H1 (cell line): ENCODE measurements at regions not wholly inside any gene's neighbourhood (a gene's known extent, or its start where the extent isn't known, plus 50 kb on each side); places are given as distances from the start of the nearest gene placed in this dataset.

ENCODE experiments used
- BCL11A ChIP-seq, 2 experiments: IDR thresholded peaks; one replicate each; pipeline ENCODE4 v1.6.1; 2011; ENCODE audit warnings: low read depth in 2 of 2, low read length in 2 of 2, mild to moderate bottlenecking in 2 of 2
- KDM1A ChIP-seq: fragments of 200-600, 300-600 bp; sonication (generic); IDR thresholded peaks from 2 replicates; pipeline ENCODE4 v1.7.1; 2016; ENCODE audit warnings: mild to moderate bottlenecking, low read length, borderline replicate concordance
- RAD21 ChIP-seq, 2 experiments: IDR thresholded peaks in 1 of 2; conservative IDR thresholded peaks in 1 of 2; 2 replicates each; pipeline ENCODE4 v1.6.1; 2011; ENCODE audit warnings: low read depth in 2 of 2, low read length in 2 of 2, improper control_type of control experiment in 1 of 2, inconsistent platforms in 1 of 2, mild to moderate bottlenecking in 1 of 2, moderate library complexity in 1 of 2
- TF ChIP-seq, protein P1 (sequence below), 3 experiments: IDR thresholded peaks; 1 replicate in 2 of 3; 2 replicates in 1 of 3; pipeline versions ENCODE4 v1.5.1 to v1.6.1; 2011; ENCODE audit warnings: low read length in 3 of 3, mild to moderate bottlenecking in 3 of 3, inconsistent platforms in 2 of 3, low read depth in 1 of 3, moderate library complexity in 1 of 3; ENCODE audit not compliant: insufficient read depth in 1 of 3; ENCODE audit errors: control extremely low read depth in 1 of 3

DNA sequence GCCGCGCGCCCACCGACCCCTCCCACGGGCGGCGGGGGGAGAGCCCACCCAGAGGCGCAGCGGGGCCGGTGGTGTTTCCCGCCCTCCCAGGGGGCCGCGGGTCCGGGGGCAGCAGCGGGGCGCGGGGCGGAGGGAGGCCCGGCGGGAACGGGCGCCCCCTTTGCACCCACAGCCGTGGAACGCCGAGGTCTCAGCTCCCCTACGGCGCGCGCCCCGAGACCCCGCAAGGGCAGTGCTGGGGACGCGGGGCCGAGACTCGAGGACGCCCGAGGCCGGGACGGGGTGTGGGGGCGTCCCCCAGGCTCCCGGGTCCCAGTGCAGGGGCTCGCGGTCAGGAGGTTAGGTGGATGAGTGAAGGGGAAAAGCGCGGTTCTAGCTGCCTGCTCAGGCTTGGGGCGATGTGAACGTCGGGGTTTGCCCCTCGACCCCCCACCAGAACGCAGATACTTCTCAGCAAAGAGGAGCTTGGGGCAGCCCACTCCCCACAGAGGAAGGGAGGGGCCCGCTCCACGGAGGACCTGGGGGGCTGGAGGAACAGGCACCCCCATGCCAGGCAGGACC is 65.5 kb upstream of the BHLHE23 start:
- TF ChIP-seq BCL11A (IDR thresholded peaks at IDR 0.05; ENCODE audit: low read depth in 2 of 2, low read length in 2 of 2) (no peak), KDM1A (no peak), RAD21 (IDR thresholded peaks at IDR 0.05 in 1 of 2, conservative IDR thresholded peaks at IDR 0.05 in 1 of 2; ENCODE audit: low read depth in 2 of 2, low read length in 2 of 2) (no peak)
- TF ChIP-seq, protein P1, sequence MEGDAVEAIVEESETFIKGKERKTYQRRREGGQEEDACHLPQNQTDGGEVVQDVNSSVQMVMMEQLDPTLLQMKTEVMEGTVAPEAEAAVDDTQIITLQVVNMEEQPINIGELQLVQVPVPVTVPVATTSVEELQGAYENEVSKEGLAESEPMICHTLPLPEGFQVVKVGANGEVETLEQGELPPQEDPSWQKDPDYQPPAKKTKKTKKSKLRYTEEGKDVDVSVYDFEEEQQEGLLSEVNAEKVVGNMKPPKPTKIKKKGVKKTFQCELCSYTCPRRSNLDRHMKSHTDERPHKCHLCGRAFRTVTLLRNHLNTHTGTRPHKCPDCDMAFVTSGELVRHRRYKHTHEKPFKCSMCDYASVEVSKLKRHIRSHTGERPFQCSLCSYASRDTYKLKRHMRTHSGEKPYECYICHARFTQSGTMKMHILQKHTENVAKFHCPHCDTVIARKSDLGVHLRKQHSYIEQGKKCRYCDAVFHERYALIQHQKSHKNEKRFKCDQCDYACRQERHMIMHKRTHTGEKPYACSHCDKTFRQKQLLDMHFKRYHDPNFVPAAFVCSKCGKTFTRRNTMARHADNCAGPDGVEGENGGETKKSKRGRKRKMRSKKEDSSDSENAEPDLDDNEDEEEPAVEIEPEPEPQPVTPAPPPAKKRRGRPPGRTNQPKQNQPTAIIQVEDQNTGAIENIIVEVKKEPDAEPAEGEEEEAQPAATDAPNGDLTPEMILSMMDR (IDR thresholded peaks at IDR 0.05; ENCODE audit: control extremely low read depth in 1 of 3, insufficient read depth in 1 of 3, low read depth in 1 of 3, low read length in 3 of 3) = no peak
